ENCODE measurements at regions not wholly inside any gene's neighbourhood (a gene's known extent, or its start where the extent isn't known, plus 50 kb on each side); places are given as distances from the start of the nearest gene placed in this dataset.

- DNase-seq = no peak
Measured at GRCh38 chr7:52877240-52877639, 158.2 kb upstream of the POM121L12 start.

- no peak for DNase-seq
Measured at GRCh38 chr7:52876402-52876801, 159.0 kb upstream of the POM121L12 start.

GRCh38 chr7:52863652-52864051, 171.8 kb upstream of the POM121L12 start:
- no peak for DNase-seq

GRCh38 chr7:52862321-52862720, 173.1 kb upstream of the POM121L12 start:
- no peak for DNase-seq

GRCh38 chr7:52857367-52857766, 178.1 kb upstream of the POM121L12 start:
- no peak for DNase-seq

GRCh38 chr7:52854681-52855080, 180.8 kb upstream of the POM121L12 start:
- no peak for DNase-seq

GRCh38 chr7:52851547-52851946, 183.9 kb upstream of the POM121L12 start:
- no peak for DNase-seq

GRCh38 chr7:52843436-52843835, 192.0 kb upstream of the POM121L12 start:
- DNase-seq = no peak

DNA sequence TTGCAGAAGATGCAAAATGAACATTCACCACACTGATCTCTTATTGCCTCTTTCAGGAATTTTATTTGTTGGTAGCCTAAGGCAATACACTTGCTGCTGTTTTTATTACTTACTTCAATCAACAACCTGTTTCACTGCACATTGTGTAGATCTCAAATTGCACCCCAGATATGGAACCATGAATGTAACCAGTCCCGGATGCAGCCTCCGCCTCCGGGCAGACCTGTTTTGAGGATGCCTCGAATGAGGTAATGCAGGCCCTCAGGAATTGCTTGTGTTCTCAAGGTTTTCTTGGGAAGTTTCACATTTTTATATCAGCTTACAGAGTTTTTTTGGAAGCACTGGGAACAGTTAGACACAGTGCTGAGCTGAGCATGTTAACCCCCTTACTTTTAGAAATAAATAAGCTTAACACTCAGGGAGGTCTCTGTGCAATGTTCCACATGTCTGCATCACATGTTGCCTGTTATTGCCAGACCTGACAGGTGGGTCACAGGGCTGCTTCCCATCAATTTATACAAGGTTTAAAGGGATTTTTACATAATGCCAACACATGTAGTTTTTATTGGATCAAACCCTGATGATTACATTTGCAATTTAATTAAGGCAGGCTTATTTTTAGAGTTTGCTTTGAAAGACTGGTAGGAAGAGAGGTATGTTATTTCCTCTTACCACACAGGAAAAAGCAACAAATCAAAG, 193.1 kb upstream of the POM121L12 start:
- no peak for DNase-seq

- no peak for DNase-seq
Measured at GRCh38 chr7:52838981-52839411, 196.4 kb upstream of the POM121L12 start.

- no peak for DNase-seq
Measured at GRCh38 chr7:52831321-52831720, 204.1 kb upstream of the POM121L12 start.

DNA sequence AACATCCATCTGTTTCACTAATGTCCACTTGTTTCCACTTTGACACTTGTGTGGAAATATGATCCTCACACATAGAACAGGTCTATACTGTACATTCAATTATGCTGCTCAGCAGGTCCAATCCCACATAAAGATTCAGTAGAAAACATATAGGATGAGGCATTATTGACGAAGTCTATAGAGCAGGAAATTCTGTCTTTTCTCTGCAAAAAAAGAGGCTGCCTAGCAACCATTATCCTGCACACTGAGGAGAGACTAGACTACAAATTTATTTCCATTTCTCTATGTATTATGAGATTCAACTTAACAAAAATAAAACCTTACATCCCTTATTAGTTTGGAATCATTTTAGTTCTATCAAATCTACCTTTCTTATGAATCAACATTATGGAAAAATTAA, 204.6 kb upstream of the POM121L12 start:
- DNase-seq = no peak

DNA sequence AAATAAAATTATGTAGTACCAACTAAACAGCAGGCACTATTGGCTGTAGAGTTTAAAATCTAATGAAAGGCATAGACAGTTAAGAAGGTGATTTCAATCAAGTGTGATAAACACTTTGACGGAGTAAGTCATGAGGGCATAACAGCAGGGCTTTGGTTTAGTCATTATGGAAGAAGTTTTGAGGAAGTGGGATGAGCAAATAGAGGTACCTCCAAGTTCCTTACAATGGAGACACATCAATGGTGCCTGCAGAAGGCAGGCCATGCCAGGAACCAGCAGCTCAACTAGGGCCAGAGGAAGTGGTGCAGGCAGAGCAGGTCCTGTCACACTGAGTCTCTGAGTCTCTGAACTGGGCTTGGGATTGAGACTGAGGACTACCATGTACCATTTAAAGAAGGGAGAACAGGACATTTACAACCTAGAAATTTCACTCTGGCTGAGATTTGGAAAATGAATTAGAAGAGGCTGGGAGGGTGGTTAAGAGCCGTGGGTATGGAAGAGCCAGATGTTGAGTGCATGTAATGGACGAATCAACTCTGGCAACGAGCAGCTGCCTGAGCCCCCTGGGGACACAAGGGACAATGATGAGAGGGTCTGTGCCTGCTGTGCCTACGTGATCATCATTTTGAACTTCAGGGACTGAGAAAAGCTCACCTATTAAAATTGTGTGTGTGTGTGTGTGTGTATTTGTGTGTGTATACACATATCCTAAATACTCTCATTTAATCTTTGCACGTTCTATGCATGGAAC, 208.7 kb upstream of the POM121L12 start:
- no peak for DNase-seq

- DNase-seq = no peak
Measured at GRCh38 chr7:52825611-52826010, 209.8 kb upstream of the POM121L12 start.

GRCh38 chr7:52811537-52811936, 223.9 kb upstream of the POM121L12 start:
- DNase-seq = no peak

DNA sequence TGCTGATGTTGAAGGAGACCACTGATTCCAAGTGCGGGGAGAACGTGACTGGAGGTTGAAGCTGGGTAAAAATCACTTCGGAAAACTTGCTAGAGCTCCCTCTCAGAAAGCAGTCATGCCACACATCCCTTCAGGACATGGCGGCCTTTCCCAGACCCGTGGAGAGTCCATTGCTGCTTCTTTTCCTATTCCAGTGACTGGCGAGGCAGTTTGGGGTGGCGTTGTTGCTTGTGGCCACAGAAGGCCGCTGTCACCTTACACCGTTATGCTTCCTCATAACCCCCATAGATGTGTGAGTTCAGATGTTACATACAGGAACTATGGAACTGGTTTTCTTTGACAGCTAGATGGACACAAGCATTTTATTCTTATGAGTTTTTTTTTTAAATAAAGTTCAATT, 235.6 kb upstream of the POM121L12 start:
- DNase-seq = no peak

DNA sequence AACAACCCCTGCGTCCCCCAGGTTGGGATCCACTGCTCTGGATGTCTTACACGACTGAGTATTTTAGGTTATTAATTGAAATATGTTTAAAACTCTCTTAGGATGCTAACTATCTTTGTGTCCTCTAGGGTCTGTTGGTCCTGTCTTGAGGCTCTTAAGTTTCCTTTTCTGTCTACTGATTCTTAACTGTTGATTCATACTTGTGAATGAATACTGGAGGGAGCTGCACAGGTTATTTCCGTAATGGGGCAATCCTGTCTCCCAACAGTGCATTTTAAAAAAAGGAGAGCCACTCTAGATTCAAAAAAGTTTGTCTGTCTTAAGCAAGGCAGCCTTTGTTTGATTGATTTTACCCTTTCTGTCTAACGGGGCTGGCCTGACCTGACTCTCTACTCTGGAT, 237.6 kb upstream of the POM121L12 start:
- no peak for DNase-seq

DNA sequence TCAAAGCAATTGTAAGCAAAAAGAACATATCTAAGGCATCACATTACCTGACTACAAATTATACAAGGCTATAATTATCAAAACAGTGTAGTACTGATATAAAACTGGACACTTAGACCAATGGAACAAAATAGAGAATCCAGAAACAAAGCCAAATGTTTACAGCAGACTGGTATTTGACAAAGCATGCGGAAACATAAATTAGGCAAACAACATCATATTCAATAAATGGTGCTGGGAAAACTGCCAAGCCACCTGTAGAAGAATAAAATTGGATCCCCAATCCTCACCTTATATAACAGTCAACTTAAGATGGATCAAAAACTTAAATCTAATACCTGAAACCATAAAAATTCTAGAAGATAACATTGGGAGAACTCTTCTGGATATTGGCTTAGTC, 240.8 kb upstream of the POM121L12 start:
- no peak for DNase-seq

- no peak for DNase-seq
Measured at GRCh38 chr7:52791176-52791700, 244.2 kb upstream of the POM121L12 start.

GRCh38 chr7:52786174-52786573, 249.3 kb upstream of the POM121L12 start:
- no peak for DNase-seq

DNA sequence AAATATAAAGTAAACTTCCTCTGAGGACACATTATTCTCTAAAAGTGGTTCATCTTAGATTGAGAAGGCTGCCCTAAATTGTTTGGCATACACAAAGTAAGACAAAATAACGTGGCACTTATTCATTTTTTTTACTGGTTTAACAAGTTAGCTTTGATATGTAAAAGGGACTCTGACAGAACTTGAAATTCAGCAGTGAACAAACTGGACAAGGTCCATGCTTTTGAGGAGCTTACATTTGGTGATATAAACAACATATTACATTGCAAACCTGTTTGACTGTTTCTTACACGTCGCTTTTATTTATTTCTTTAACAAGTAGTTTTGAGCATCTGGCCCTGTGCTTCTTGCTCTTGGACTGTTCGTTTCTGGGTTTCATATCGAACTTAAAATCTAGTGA, 253.1 kb upstream of the POM121L12 start:
- DNase-seq = no peak

DNA sequence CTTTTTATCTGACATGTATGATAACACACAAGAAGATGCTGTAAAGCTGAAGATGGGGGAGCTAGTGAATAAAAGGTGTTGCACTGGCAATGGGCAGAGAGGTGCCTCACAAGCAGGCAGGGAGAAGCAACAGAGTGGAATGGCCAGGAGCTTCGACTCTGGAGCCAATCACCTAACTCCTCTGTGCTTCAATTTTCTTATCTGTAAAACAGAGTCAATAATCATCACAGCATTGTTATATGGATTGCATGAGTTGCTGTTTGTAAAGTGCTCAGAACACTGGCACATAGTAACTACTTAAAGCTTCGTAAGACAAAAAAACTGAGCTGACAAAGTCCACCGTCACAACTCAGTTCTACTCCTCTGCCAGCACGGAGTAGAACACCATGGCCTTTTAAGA, 254.2 kb upstream of the POM121L12 start:
- DNase-seq = no peak

GRCh38 chr7:52779004-52779403, 256.4 kb upstream of the POM121L12 start:
- DNase-seq = no peak

- DNase-seq = no peak
Measured at GRCh38 chr7:52777051-52777822, 258.2 kb upstream of the POM121L12 start.
